Nucleus accumbens (tissue), 56 donors: ENCODE measurements at regions not wholly inside any gene's neighbourhood (a gene's known extent, or its start where the extent isn't known, plus 50 kb on each side); places are given as distances from the start of the nearest gene placed in this dataset.
"Not testable (repeated sequence)": the region's sequence is repeated elsewhere in the genome, so short reads cannot be mapped to it uniquely, and the experiment has no call there.

Experiments used
- DNase-seq, 56 donors: peaks; one replicate each; lab custom pipeline; 2025; lab: John Stamatoyannopoulos, UW

DNA sequence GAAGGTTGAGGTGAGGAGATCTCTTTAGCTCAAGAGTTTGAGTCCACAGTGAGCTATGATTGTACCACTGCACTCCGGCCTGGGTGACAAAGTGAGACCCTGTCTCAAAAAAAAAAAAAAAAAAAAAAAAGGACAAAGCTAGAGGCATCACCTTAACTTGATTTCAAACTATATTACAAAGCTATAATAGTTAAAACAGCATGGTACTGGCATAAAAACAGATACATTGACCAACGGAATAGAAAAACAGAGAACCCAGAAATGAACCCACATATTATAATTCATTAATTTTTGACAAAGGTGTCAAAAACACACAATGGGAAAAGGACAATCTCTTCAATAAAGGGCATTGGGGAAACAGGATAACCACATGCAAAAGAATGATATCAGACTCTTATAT lies 50.8 kb upstream of the MBOAT1 start:
- DNase-seq, result no peak

DNA sequence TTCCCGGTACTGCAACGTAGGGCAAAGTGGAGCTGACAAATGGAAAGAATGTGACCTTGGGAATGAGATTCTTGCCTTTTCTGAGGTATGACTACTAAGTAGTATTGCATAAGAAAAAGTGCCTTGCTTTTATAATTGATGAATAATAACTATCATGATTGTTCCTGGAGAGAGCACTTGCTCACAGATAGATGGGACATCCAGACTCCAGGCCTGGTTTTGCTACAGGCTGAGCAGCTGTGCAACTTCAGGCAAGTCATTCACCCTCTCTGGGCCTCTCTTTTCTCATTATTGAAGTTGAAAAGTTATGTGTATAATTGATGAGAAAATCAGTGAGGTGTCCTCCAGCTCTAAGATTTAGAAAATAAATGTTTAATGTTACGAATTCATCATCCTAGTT lies 53.6 kb upstream of the MBOAT1 start:
- no peak for DNase-seq

- DNase-seq, result peak in 7 of 56 donors; percentile 3 to 17 (median 6)
These were observed 54.8 kb upstream of the MBOAT1 start for GRCh38 chr6:20266851-20267608.

GRCh38 chr6:20269181-20269580 lies 56.9 kb upstream of the MBOAT1 start:
- no peak for DNase-seq

DNA sequence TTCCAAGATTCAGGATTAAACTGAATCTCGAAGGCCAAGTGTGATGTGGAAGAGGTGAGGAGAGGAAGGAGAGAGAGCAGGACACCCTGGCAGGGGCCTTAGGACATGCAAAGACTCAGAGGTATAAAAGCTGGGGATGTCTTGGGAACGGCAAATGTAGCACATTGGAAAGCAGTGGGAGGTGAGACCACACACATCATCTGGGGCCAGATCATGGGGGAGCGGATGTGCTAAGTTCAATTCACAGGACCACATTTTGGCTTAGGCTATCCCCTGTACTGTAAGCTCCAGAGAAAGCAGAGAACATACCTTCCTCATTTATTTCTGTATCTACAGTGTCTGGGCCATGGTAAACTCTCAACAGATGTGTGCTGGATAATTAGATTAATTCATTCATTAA lies 59.5 kb upstream of the MBOAT1 start:
- no peak for DNase-seq

DNA sequence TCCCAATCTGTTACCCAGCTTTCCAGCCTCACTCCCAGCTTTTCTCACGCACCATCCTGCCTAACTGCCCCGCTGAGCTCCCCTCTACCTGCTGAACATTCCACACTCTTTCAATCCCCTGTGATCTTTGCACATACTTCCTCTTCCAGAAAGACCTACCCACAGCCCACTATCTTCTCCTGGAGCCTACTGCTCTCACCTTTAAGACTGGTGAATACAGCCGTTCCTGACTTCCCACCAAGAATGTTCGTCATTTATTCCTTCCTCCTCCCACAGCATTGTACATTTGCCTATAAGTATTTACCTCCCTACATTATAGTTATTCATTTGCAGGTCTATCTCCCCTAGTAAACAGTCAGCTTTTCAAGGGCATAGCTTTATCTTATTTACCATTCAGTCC lies 61.9 kb upstream of the MBOAT1 start:
- no peak for DNase-seq

DNA sequence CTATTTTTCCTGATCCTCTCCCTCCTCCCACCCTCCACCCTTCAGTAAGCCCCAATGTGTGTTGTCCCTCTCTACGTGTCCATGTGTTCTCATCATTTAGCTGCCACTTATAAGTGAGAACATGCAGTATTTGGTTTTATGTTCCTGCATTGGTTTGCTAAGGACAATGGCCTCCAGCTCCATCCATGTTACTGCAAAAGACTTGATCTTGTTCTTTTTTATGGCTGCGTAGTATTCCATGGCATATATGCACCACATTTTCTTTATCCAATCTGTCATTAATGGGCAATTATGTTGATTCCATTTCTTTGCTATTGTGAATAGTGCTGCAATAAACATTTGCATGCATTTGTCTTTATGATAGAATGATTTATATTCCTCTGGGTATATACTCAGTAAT lies 63.6 kb upstream of the MBOAT1 start:
- DNase-seq, result not testable (repeated sequence)

DNA sequence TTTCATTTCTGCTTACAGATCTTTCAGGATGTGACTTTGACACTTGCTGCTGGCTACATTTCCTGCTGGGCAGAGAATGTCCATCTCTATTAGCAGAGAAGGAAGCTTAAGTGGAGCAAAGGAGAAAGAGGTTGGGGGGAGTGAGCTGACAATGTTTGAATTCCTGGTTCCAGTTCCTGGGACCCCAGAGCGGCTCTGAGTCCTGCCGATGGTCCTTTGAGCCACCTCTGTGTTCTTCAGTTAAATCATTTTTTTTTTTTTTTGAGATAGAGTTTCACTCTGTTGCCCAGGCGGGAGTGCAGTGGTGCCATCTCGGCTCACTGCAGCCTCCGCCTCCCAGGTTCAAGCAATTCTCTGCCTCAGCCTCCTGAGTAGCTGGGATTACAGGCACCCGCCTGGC lies 65.5 kb upstream of the MBOAT1 start:
- DNase-seq, result not testable (repeated sequence)

GRCh38 chr6:20279051-20279450 lies 66.8 kb upstream of the MBOAT1 start:
- DNase-seq, result no peak

GRCh38 chr6:20279608-20280287 lies 67.5 kb upstream of the MBOAT1 start:
- no peak for DNase-seq

DNA sequence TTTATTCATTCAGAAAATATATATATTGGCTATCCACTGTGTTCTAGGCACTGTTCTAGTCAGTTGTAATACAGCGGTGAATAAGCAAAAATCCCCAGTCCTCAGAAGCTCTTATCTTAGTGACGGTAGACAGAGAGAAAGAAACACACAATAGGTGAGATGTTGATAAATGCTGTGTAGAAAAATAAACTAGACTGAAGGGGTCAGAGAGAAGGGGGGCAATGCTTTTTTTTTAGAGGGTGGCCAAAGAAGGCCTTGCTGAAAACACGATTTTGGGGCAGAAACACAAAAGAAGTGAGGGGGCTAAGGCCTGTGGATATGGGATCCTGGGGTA lies 68.0 kb upstream of the MBOAT1 start:
- DNase-seq, result no peak

- no peak for DNase-seq
These were observed 72.4 kb upstream of the MBOAT1 start for GRCh38 chr6:20284672-20285071.

GRCh38 chr6:20286968-20287565 lies 74.8 kb upstream of the MBOAT1 start:
- DNase-seq, result no peak

- peak in 50 of 56 donors; percentile 0 to 90 (median 44) for DNase-seq
These were observed 79.7 kb upstream of the MBOAT1 start for GRCh38 chr6:20291764-20292580.

- no peak for DNase-seq
These were observed 80.6 kb upstream of the MBOAT1 start for GRCh38 chr6:20292905-20293304.

- DNase-seq, result no peak
These were observed 89.0 kb upstream of the MBOAT1 start for GRCh38 chr6:20301256-20301655.

GRCh38 chr6:20302168-20302567 lies 89.9 kb upstream of the MBOAT1 start:
- no peak for DNase-seq

DNA sequence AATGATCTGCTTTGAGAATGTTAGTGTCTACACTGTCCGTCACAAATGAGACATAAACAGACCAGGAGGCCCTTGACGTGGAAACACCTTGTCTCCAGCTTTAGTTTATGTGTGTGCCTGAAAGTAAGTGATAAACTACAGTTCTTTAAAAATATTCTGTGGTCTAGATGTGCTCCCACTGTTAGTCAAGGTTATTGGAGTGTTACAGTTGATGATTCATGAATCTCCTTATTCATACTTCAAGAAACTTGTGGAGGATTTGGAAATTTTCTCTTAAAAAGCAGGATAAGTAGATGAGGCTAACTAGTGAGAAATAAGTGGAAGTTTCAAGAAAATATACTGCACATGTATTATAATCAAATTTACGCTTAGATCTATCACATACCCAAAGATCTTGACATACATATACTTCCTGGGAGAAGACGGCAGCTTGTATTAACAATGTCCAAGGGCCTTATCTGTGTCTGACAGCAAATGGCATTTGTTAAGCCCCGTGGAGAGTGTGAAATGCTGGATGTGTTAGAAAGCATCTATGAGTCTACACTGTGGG lies 90.5 kb upstream of the MBOAT1 start:
- no peak for DNase-seq

DNA sequence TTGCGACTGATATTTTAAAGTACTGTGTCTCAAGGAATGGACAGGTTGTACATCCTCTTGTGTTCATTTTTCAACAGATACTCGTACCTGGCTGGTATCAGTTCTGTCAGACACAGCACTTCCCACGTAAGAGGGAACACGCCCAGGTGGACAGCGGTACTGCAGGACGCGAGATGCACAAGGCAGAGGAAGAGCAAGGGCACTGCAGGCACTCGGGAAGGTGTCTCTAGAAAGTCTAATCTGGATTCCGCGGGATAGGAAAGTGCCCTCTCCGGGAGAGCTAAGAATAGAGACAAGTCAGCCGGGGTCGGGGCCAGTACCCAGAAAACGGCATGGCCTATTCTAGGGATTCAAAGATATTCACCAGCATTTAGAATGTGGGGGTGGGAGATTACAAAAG lies 94.2 kb upstream of the MBOAT1 start:
- DNase-seq, result no peak

DNA sequence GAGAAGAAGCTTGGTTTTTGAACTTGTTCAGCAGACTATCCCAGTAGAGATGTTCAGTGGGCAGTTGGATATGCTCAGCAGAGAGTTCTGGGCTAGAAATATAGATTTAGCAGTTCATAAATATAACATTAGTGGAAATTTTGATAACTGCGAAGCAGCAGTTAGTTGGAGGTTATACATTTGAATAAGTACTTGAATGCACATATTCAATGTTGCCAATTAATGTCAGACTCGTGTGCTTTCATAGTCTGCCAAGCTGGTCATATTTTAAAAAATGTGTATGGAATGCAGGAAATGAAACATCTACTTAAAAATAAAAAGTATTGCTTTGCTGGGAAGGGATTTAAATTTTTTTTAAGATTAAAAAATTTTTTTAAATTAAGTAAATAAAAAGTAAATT lies 92.5 kb upstream of the E2F3 start:
- DNase-seq, result no peak

GRCh38 chr6:20310185-20310584 lies 91.5 kb upstream of the E2F3 start:
- DNase-seq, result no peak
